A673 (cell line): ENCODE measurements at regions not wholly inside any gene's neighbourhood (a gene's known extent, or its start where the extent isn't known, plus 50 kb on each side); places are given as distances from the start of the nearest gene placed in this dataset.

ENCODE experiments used
- BruUV-seq: library from RNA; stranded (reverse); fragments of 400-500 nt; replicated peaks from 2 replicates; lab custom pipeline; 2021; lab: Mats Ljungman, UMichigan
- CTCF ChIA-PET: fragments of 300-600 bp; sonication (Branson Sonifier 250); formaldehyde crosslinking; loops from one replicate; lab custom pipeline; 2022; ENCODE audit warnings: antibody characterized with exemption; lab: Charles Lee
- POLR2A ChIA-PET: fragments of 300-600 bp; sonication (Branson Sonifier 250); formaldehyde crosslinking; loops from one replicate; lab custom pipeline; 2022; ENCODE audit warnings: antibody characterized with exemption; ENCODE audit not compliant: low non-redundant PET; lab: Charles Lee
- DNase-seq: peaks from one replicate; pipeline ENCODE4 v3.0.0-alpha.2; 2015; ENCODE audit warnings: low spot score
- H3K27ac ChIP-seq: fragments of 200-600 bp; sonication (generic); 2 replicates; pipeline ENCODE4 v1.5.1; 2016; ENCODE audit warnings: mixed run types, low read depth, mild to moderate bottlenecking, mixed read lengths, antibody characterized with exemption, low read length; ENCODE audit not compliant: poor library complexity, severe bottlenecking
- H3K27me3 ChIP-seq: fragments of 200-600 bp; sonication (generic); replicated peaks from 2 replicates; pipeline ENCODE4 v1.6.1; 2017; ENCODE audit warnings: mixed run types, low read depth, mild to moderate bottlenecking, mixed read lengths, antibody characterized with exemption, low read length; ENCODE audit not compliant: insufficient read depth, poor library complexity
- H3K36me3 ChIP-seq: fragments of 200-600 bp; sonication (generic); 2 replicates; pipeline ENCODE4 v1.6.1; 2016; ENCODE audit warnings: mixed run types, mild to moderate bottlenecking, mixed read lengths, antibody characterized with exemption, low read length; ENCODE audit not compliant: insufficient read depth, poor library complexity, severe bottlenecking
- H3K4me1 ChIP-seq: fragments of 200-600 bp; sonication (generic); 2 replicates; pipeline ENCODE4 v1.6.1; 2017; ENCODE audit warnings: mixed run types, mild to moderate bottlenecking, mixed read lengths, antibody characterized with exemption, low read length; ENCODE audit not compliant: insufficient read depth, poor library complexity, severe bottlenecking
- H3K4me3 ChIP-seq: fragments of 200-600 bp; sonication (generic); 2 replicates; pipeline ENCODE4 v1.5.1; 2016; ENCODE audit warnings: low read depth, mixed run types, mild to moderate bottlenecking, mixed read lengths, low read length; ENCODE audit not compliant: poor library complexity, severe bottlenecking
- H3K9me3 ChIP-seq: fragments of 200-600 bp; sonication (generic); 2 replicates; pipeline ENCODE4 v1.6.1; 2016; ENCODE audit warnings: mixed run types, low read depth, mild to moderate bottlenecking, mixed read lengths, antibody characterized with exemption, low read length; ENCODE audit not compliant: poor library complexity, severe bottlenecking
- EZH2 ChIP-seq: fragments of 200-600 bp; sonication (generic); IDR thresholded peaks from 2 replicates; pipeline ENCODE4 v1.6.1; 2017; ENCODE audit warnings: borderline replicate concordance, low read depth, mild to moderate bottlenecking, mixed read lengths, antibody characterized with exemption, low read length; ENCODE audit not compliant: poor library complexity, severe bottlenecking
- intact Hi-C: fragments of 100-400 bp; cut with micrococcal nuclease; formaldehyde crosslinking; loops from one replicate; pipeline ENCODE4 v1.10.0; 2022; ENCODE audit not compliant: unreplicated experiment
- TF ChIP-seq, protein P1 (sequence below): fragments of 300-800, 200-600 bp; sonication (generic); conservative IDR thresholded peaks from 2 replicates; pipeline ENCODE4 v1.5.1; 2017; ENCODE audit warnings: low read depth, mild to moderate bottlenecking, antibody characterized with exemption, low read length, moderate library complexity, mixed read lengths

DNA sequence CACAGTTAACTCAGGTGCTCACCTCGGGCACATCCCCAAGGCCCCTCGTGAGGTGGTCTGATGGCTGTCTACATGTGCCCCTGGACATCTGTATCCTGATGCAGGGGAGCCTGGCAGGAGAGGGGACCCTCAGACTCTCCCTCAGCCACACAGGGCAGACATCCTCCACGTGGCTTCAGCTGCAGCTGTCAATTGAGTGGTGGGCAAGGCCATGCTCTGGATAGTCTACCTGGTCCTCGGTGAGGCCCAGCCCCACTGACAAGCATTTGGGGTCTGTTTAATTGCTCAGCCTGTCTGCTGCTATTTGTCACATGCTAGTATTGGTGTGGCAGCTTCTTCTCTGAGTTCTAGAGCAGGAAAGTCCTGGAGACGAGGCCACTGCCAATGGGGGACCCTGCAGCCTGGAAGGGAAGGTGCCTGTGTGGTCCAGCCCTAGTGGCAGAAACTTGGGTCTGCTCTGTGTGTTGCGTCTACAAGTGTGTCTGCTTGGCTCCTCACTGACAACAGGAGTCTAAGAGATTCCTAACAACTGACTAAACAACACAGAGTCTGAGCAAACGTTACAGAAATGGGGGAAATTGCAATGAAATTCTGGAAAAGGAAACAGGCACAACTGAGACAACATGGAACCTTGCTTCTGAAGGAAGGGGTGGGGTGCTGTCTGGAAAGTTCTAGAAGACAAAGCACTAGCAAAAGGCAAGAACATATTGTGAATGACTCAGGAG lies 59.3 kb upstream of the IGFBP3 start:
- CTCF ChIA-PET = no interaction called here
- TF ChIP-seq EZH2 = no peak
- TF ChIP-seq, protein P1, sequence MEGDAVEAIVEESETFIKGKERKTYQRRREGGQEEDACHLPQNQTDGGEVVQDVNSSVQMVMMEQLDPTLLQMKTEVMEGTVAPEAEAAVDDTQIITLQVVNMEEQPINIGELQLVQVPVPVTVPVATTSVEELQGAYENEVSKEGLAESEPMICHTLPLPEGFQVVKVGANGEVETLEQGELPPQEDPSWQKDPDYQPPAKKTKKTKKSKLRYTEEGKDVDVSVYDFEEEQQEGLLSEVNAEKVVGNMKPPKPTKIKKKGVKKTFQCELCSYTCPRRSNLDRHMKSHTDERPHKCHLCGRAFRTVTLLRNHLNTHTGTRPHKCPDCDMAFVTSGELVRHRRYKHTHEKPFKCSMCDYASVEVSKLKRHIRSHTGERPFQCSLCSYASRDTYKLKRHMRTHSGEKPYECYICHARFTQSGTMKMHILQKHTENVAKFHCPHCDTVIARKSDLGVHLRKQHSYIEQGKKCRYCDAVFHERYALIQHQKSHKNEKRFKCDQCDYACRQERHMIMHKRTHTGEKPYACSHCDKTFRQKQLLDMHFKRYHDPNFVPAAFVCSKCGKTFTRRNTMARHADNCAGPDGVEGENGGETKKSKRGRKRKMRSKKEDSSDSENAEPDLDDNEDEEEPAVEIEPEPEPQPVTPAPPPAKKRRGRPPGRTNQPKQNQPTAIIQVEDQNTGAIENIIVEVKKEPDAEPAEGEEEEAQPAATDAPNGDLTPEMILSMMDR = no peak
- H3K36me3 ChIP-seq = no peaks in the 10 kb centered on the region
- no peak overlapping the region for H3K4me3 ChIP-seq
- no peak for DNase-seq
- H3K9me3 ChIP-seq = peaks cover 5% of the 10 kb centered on the region
- BruUV-seq = no TSS peak
- H3K4me1 ChIP-seq = no peaks in the 10 kb centered on the region
- POLR2A ChIA-PET = no interaction called here
- H3K27ac ChIP-seq = no peak overlapping the region
- intact Hi-C loops = no loop called here
- H3K27me3 ChIP-seq = no peaks in the 10 kb centered on the region

DNA sequence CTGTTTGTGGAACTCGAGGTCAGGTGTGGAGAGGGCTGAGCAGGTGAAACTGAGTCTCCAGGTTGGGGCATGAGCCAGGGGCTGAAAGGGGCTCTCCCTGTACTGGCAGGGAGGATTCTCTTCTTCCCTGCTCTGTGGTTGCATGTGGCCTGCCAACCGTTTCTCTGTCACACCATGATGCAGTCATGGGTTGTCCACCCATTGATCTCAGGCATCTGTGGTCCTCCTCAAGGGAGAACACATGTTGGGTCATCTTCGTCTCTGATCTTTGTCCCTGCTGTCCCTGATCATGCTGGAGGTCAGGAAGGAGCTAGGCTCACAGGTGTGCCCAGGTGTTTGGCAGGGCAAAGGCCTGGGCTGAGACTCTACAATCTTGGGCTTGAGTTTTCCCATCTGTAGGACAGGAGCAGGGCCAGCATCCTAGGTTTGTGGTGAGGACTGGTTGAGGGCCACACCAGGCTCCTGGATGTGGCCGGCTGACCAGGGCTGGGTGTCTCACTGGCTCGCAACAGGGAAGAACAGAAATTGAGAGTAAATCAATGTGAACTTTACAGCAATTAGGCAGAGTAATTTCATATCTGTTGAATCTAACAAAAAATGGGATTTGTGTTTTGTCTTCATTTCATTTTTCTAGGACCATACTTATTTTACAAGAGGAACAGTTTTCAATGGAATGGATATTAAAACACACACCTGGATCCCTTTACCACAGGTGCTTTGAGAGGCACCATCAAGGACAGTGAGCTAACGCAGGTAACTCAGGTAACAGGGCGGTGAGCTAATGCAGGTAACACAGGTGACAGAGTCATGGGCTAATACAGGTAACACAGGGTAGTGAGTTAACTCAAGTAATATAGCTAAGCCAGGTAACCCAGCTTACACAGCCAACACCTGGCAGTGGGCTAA lies 58.5 kb upstream of the IGFBP3 start:
- ChIA-PET CTCF (no interaction called here), POLR2A (no interaction called here)
- no TSS peak for BruUV-seq
- Histone ChIP-seq H3K4me3 (no peak overlapping the region), H3K27ac (no peak overlapping the region), H3K4me1 (no peaks in the 10 kb centered on the region), H3K36me3 (no peaks in the 10 kb centered on the region), H3K9me3 (peaks cover 5% of the 10 kb centered on the region), H3K27me3 (no peaks in the 10 kb centered on the region)
- TF ChIP-seq, protein P1 = no peak
- TF ChIP-seq EZH2 = no peak
- no peak for DNase-seq
- intact Hi-C loops = no loop called here

DNA sequence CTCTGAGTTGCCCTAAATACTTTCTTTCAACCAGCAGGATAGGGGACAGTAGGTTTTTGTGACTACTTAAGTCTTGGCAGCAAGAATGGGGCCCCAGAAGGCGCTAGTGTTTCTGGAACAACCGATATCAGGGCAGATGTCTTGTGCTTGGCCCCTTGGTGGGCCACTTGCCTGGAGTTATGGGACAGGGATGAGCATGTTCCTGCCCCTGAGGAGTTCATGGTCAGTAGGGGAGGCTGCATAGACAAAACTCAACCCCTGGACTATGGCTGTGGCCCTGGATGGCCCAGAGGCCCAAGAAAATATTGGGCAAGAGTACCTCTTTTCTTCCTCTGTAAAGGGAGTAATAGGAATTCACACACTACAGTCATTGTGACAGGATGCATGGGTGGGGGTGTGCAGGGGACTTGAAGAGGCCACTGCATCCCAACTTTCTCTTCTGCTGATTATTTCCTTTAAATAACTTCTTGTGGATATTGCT lies 57.7 kb upstream of the IGFBP3 start:
- H3K4me1 ChIP-seq = no peaks in the 10 kb centered on the region
- H3K27ac ChIP-seq = no peak overlapping the region

More for the DNA sequence above, 57.7 kb upstream of the IGFBP3 start:
- CTCF ChIA-PET = no interaction called here
- TF ChIP-seq EZH2 = no peak
- TF ChIP-seq, protein P1 = no peak
- no peaks in the 10 kb centered on the region for H3K27me3 ChIP-seq
- H3K36me3 ChIP-seq = no peaks in the 10 kb centered on the region
- intact Hi-C loops = no loop called here
- DNase-seq = peak; percentile 6
- H3K4me3 ChIP-seq = no peak overlapping the region
- POLR2A ChIA-PET = no interaction called here
- H3K9me3 ChIP-seq = peaks cover 5% of the 10 kb centered on the region
- BruUV-seq = no TSS peak
